ENCODE measurements at regions not wholly inside any gene's neighbourhood (a gene's known extent, or its start where the extent isn't known, plus 50 kb on each side); places are given as distances from the start of the nearest gene placed in this dataset.

DNA sequence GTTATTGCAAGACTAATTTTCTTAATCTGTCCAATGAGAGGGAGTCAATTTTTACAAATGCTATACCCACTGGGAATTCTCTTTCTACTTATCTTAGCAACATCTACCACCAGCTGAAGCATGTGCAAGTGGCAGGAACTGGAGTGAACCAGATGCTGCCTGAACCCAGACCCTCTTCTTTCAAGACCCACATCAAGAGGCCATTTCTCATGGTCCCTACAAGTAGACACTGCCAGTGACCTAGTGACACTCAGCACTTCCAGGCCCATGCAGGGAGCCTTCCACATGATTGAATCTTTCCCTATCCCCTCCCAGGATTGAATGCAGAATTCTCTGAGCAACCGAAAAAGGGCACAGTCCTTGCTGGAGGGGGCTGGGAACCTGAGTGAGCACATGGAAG lies 148.2 kb upstream of the ADAMTS16 start:
- H3K9me3 ChIP-seq (ENCODE audit: severe bottlenecking): no peaks in the 10 kb centered on the region
- DNase-seq (ENCODE audit: low spot score) (no peak), ATAC-seq (ENCODE audit: low read depth) (no peak)
- H3K36me3 ChIP-seq (ENCODE audit: low read depth): no peaks in the 10 kb centered on the region
- no peak overlapping the region for H3K27ac ChIP-seq (ENCODE audit: poor library complexity, severe bottlenecking)
- peaks cover 18% of the 10 kb centered on the region for H3K27me3 ChIP-seq (ENCODE audit: insufficient read depth, poor library complexity, severe bottlenecking)
- H3K4me1 ChIP-seq (ENCODE audit: insufficient read depth, poor library complexity, severe bottlenecking): no peaks in the 10 kb centered on the region
- H3K4me3 ChIP-seq (ENCODE audit: severe bottlenecking): no peak overlapping the region
- TF ChIP-seq, protein P1, sequence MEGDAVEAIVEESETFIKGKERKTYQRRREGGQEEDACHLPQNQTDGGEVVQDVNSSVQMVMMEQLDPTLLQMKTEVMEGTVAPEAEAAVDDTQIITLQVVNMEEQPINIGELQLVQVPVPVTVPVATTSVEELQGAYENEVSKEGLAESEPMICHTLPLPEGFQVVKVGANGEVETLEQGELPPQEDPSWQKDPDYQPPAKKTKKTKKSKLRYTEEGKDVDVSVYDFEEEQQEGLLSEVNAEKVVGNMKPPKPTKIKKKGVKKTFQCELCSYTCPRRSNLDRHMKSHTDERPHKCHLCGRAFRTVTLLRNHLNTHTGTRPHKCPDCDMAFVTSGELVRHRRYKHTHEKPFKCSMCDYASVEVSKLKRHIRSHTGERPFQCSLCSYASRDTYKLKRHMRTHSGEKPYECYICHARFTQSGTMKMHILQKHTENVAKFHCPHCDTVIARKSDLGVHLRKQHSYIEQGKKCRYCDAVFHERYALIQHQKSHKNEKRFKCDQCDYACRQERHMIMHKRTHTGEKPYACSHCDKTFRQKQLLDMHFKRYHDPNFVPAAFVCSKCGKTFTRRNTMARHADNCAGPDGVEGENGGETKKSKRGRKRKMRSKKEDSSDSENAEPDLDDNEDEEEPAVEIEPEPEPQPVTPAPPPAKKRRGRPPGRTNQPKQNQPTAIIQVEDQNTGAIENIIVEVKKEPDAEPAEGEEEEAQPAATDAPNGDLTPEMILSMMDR (IDR thresholded peaks at IDR 0.05; ENCODE audit: poor library complexity, severe bottlenecking): no peak

DNA sequence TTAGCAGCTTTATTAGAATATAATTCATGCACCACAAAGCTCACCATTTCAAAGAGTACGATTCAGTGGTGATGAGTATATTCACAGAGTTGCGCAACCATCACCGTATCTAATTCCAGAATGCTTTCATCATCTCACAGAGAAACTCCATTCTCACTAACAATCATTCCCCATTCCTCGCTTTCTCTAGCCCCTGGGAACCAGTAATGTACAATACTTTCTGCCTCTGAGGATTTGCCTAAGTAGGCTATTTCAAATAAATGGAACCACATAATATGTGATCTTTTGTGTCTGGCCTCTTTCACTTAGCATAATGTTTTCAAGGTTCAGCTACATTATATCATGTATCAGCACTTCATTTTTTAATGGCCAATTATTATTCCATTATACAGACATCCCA lies 145.1 kb upstream of the ADAMTS16 start:
- H3K27me3 ChIP-seq (ENCODE audit: insufficient read depth, poor library complexity, severe bottlenecking): peaks cover 12% of the 10 kb centered on the region
- TF ChIP-seq, protein P1 (IDR thresholded peaks at IDR 0.05; ENCODE audit: poor library complexity, severe bottlenecking): no peak
- H3K36me3 ChIP-seq (ENCODE audit: low read depth): no peaks in the 10 kb centered on the region

DNA sequence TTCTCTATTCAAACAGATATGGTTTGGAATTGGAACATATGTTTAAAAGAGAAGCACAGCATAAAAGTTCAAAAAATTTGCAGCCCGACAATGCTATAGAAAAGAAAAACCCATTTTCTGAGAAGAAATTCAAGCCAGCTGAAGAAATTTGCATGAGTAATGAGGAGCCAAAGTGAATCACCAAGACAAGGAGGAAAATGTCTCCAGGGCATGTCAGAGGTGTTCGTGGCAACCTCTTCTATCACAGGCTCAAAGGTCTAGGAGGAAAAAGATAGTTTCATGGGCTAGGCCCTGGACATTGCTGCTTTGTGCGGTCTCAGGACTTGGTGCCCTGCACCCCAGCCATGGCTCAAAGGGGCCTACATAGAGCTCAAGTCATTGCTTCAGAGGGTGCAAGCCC lies 134.8 kb upstream of the ADAMTS16 start:
- no peak overlapping the region for H3K27ac ChIP-seq (ENCODE audit: poor library complexity, severe bottlenecking)
- H3K4me1 ChIP-seq (ENCODE audit: insufficient read depth, poor library complexity, severe bottlenecking): no peaks in the 10 kb centered on the region
- DNase-seq (ENCODE audit: low spot score): no peak
- TF ChIP-seq, protein P1 (IDR thresholded peaks at IDR 0.05; ENCODE audit: poor library complexity, severe bottlenecking): no peak
- H3K9me3 ChIP-seq (ENCODE audit: severe bottlenecking): no peaks in the 10 kb centered on the region
- ATAC-seq (ENCODE audit: low read depth): no peak
- peaks cover 23% of the 10 kb centered on the region for H3K27me3 ChIP-seq (ENCODE audit: insufficient read depth, poor library complexity, severe bottlenecking)
- no peaks in the 10 kb centered on the region for H3K36me3 ChIP-seq (ENCODE audit: low read depth)
- no peak overlapping the region for H3K4me3 ChIP-seq (ENCODE audit: severe bottlenecking)

More for the DNA sequence above, 145.1 kb upstream of the ADAMTS16 start:
- DNase-seq (ENCODE audit: low spot score) (no peak), ATAC-seq (ENCODE audit: low read depth) (peak; percentile 51; the same call in 2 of the 3 replicates)
- no peak overlapping the region for H3K27ac ChIP-seq (ENCODE audit: poor library complexity, severe bottlenecking)
- H3K9me3 ChIP-seq (ENCODE audit: severe bottlenecking): peaks cover 2% of the 10 kb centered on the region
- H3K4me1 ChIP-seq (ENCODE audit: insufficient read depth, poor library complexity, severe bottlenecking): no peaks in the 10 kb centered on the region
- H3K4me3 ChIP-seq (ENCODE audit: severe bottlenecking): no peak overlapping the region

DNA sequence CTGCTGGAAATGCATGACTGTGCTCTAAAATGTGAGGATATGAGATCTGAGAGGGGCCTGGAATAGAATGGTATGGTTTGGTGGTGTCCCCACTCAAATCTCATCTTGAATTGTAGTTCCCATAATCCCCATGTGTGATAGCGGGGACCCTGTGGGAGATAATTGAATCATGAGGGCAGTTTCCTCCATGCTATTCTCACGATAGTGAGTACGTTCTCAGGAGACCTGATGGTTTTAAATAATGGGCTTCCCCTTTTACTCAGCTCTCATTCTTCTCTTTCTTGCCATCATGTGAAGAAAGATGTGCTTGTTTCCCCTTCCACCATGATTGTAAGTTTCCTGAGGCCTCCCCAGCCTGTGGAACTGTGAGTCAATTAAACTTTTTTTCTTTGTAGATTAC lies 133.6 kb upstream of the ADAMTS16 start:
- no peak for DNase-seq (ENCODE audit: low spot score)
- Histone ChIP-seq H3K9me3 (ENCODE audit: severe bottlenecking) (no peaks in the 10 kb centered on the region), H3K27me3 (ENCODE audit: insufficient read depth, poor library complexity, severe bottlenecking) (peaks cover 23% of the 10 kb centered on the region), H3K4me3 (ENCODE audit: severe bottlenecking) (no peak overlapping the region), H3K4me1 (ENCODE audit: insufficient read depth, poor library complexity, severe bottlenecking) (no peaks in the 10 kb centered on the region), H3K27ac (ENCODE audit: poor library complexity, severe bottlenecking) (no peak overlapping the region), H3K36me3 (ENCODE audit: low read depth) (no peaks in the 10 kb centered on the region)
- ATAC-seq (ENCODE audit: low read depth): no peak
- TF ChIP-seq, protein P1 (IDR thresholded peaks at IDR 0.05; ENCODE audit: poor library complexity, severe bottlenecking): no peak

DNA sequence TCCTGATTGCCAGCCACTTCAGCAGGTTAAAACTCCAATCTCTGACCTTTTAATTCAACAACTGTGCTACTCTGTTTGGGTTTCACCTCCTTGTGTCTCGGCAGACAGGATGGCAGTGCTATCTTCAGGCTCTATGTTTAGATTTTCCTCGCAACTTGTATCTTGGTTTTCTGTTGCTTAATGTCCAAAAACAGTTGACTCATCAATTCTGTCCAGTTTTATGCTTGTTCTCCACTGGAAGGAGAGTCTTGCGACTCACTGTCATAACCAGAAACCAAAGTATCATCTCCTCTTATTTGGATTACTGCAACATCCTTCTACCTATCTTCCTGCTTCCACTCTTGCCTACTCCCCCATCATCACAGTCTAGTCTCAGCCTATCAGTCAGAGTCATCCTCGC lies 130.9 kb upstream of the ADAMTS16 start:
- Histone ChIP-seq H3K4me3 (ENCODE audit: severe bottlenecking) (no peak overlapping the region), H3K27me3 (ENCODE audit: insufficient read depth, poor library complexity, severe bottlenecking) (peaks cover 3% of the 10 kb centered on the region), H3K27ac (ENCODE audit: poor library complexity, severe bottlenecking) (no peak overlapping the region), H3K9me3 (ENCODE audit: severe bottlenecking) (no peaks in the 10 kb centered on the region), H3K4me1 (ENCODE audit: insufficient read depth, poor library complexity, severe bottlenecking) (no peaks in the 10 kb centered on the region), H3K36me3 (ENCODE audit: low read depth) (no peaks in the 10 kb centered on the region)
- ATAC-seq (ENCODE audit: low read depth): no peak
- DNase-seq (ENCODE audit: low spot score): no peak
- TF ChIP-seq, protein P1 (IDR thresholded peaks at IDR 0.05; ENCODE audit: poor library complexity, severe bottlenecking): no peak
